NB4 (cell line): ENCODE measurements at regions not wholly inside any gene's neighbourhood (a gene's known extent, or its start where the extent isn't known, plus 50 kb on each side); places are given as distances from the start of the nearest gene placed in this dataset.

ENCODE experiments used
- DNase-seq: peaks from one replicate; pipeline ENCODE4 v3.0.0; 2010; ENCODE audit warnings: low read depth
- H3K4me3 ChIP-seq: one replicate; pipeline ENCODE4 v1.5.1; 2011; ENCODE audit warnings: mild to moderate bottlenecking, low read depth, low read length, moderate library complexity
- CTCF ChIP-seq: IDR thresholded peaks from one replicate; pipeline ENCODE4 v1.5.1; 2012; ENCODE audit warnings: low read depth, low read length
- MAX ChIP-seq: IDR thresholded peaks from 2 replicates; pipeline ENCODE4 v1.6.1; 2011; ENCODE audit warnings: low read depth, low read length
- MYC ChIP-seq: IDR thresholded peaks from 2 replicates; pipeline ENCODE4 v1.6.1; 2011; ENCODE audit warnings: low read depth, low read length
- POLR2A ChIP-seq: IDR thresholded peaks from 2 replicates; pipeline ENCODE4 v1.6.1; 2011; ENCODE audit warnings: mild to moderate bottlenecking; ENCODE audit not compliant: insufficient read length; ENCODE audit errors: extremely low read depth

- TF ChIP-seq MAX (no peak), MYC (no peak), POLR2A (no peak), CTCF (no peak)
- no peak overlapping the region for H3K4me3 ChIP-seq
- no peak for DNase-seq
Observed at GRCh38 chr7:54653905-54654304, 105.1 kb downstream of the SEC61G start.

GRCh38 chr7:54643064-54643463 lies 100.9 kb downstream of the VSTM2A start:
- TF ChIP-seq CTCF (no peak), POLR2A (no peak), MYC (no peak), MAX (no peak)

GRCh38 chr7:54637712-54638396 lies 95.7 kb downstream of the VSTM2A start:
- H3K4me3 ChIP-seq: no peak overlapping the region
- no peak for DNase-seq
- TF ChIP-seq CTCF: no peak
- no peak for TF ChIP-seq MYC
- TF ChIP-seq MAX: no peak
- no peak for TF ChIP-seq POLR2A

More at GRCh38 chr7:54643064-54643463, 100.9 kb downstream of the VSTM2A start:
- H3K4me3 ChIP-seq: no peak overlapping the region
- no peak for DNase-seq

GRCh38 chr7:54632696-54633095 lies 90.5 kb downstream of the VSTM2A start:
- DNase-seq: no peak
- no peak for TF ChIP-seq POLR2A
- no peak for TF ChIP-seq MYC
- no peak for TF ChIP-seq CTCF
- no peak for TF ChIP-seq MAX
- H3K4me3 ChIP-seq: no peak overlapping the region

- no peak for DNase-seq
- TF ChIP-seq MYC: no peak
- no peak for TF ChIP-seq POLR2A
- H3K4me3 ChIP-seq: no peak overlapping the region
Observed at GRCh38 chr7:54629771-54630170, 87.6 kb downstream of the VSTM2A start.

- no peak for DNase-seq
- H3K4me3 ChIP-seq: no peak overlapping the region
- TF ChIP-seq MYC (no peak), CTCF (no peak), MAX (no peak), POLR2A (no peak)
Observed at GRCh38 chr7:54622696-54623309, 80.6 kb downstream of the VSTM2A start.
